ENCODE measurements at regions not wholly inside any gene's neighbourhood (a gene's known extent, or its start where the extent isn't known, plus 50 kb on each side); places are given as distances from the start of the nearest gene placed in this dataset.

DNA sequence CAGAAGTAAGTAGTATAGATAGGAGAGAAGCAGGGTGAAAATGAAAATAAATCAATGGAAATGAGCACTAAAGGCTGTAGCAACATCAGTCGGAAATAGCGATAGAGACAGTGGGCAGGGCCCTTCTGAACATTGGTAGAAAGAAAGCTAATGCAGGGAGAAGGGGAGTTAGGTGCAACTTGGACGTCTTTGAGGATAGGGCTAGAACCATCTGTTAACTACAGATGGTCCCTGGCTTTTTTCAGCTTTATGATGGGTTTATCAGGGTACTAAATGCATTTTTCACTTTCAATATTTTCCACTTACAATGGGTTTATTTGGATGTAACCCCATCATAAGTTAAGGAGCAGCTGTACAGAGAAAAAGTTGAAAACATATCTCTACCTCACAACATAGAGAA lies 72.8 kb upstream of the CNR1 start:
- H3K27ac ChIP-seq: no peak overlapping the region
- no peak for ATAC-seq (ENCODE audit: low FRiP score in 2 of 2)
- no peak for DNase-seq
- no peaks in the 10 kb centered on the region for H3K4me1 ChIP-seq
- no peak overlapping the region for H3K4me3 ChIP-seq
- TF ChIP-seq POLR2A (IDR thresholded peaks at IDR 0.05) (no peak), CTCF (IDR thresholded peaks at IDR 0.05) (no peak), EP300 (IDR thresholded peaks at IDR 0.05) (no peak), POLR2AphosphoS5 (IDR thresholded peaks at IDR 0.05) (no peak)
- no peaks in the 10 kb centered on the region for H3K9me3 ChIP-seq
- H3K36me3 ChIP-seq: no peaks in the 10 kb centered on the region
- 81 to 88% methylated on average over 3 of the region's 3 CpGs for WGBS, 2 donors
- no peaks in the 10 kb centered on the region for H3K27me3 ChIP-seq

GRCh38 chr6:88238065-88238464 lies 71.9 kb upstream of the CNR1 start:
- Histone ChIP-seq H3K27me3 (no peaks in the 10 kb centered on the region), H3K4me1 (no peaks in the 10 kb centered on the region), H3K27ac (no peak overlapping the region), H3K4me3 (no peak overlapping the region), H3K9me3 (no peaks in the 10 kb centered on the region), H3K36me3 (no peaks in the 10 kb centered on the region)
- peak in 3 of 6 experiments; percentile 37 to 58 (median 51) for TF ChIP-seq CTCF (IDR thresholded peaks at IDR 0.05)
- no peak for TF ChIP-seq EP300 (IDR thresholded peaks at IDR 0.05)
- 25 to 33% methylated on average over 1 of the region's 1 CpG for WGBS, 2 donors
- DNase-seq (peak in 1 of 2 donors; percentile 34), ATAC-seq (ENCODE audit: low FRiP score in 2 of 2) (peak; percentile 15 to 51)

DNA sequence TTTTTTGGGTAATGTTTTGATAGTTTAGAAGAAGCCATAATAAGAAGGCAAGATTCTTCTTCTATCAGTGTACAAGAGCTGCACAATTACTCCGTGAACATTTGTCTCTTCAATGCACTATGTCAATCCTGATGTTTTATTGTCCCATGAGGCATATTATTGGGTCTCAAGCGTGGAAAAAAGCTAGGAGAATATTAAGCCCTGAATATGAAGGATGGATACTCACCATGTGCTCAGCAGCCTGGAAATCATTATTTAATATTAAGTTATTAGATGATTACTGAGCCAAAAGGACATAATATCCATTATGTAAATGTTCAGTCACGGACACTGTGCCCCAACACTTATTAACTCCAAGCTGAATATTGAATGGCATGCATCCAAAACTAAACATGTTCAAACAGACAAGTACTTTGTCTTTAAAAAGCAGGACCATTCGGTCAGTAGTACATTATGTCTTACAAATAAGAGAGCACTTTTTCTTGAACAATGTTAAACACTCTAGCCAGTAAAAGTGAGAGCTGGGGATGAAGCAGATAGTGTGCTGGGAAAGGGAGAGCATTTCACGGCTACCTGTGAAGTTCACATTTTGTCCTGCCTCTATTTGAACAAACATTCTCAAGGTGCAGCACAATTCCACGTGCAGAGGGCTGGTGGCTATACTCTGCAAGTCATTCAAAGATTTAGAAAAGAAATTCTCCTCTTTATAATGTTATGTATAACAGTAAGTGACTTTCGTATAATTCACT lies 70.6 kb upstream of the CNR1 start:
- peaks cover 0 to 2% (median 0%) of the 10 kb centered on the region in 4 donors for H3K9me3 ChIP-seq
- ATAC-seq (ENCODE audit: low FRiP score in 2 of 2) (no peak), DNase-seq (no peak)
- no peaks in the 10 kb centered on the region for H3K4me1 ChIP-seq
- TF ChIP-seq CTCF (IDR thresholded peaks at IDR 0.05) (no peak), EP300 (IDR thresholded peaks at IDR 0.05) (no peak), POLR2A (IDR thresholded peaks at IDR 0.05) (no peak), POLR2AphosphoS5 (IDR thresholded peaks at IDR 0.05) (no peak)
- no peak overlapping the region for H3K27ac ChIP-seq
- 64 to 65% methylated on average over 7 of the region's 7 CpGs for WGBS, 2 donors
- no peak overlapping the region for H3K4me3 ChIP-seq
- no peaks in the 10 kb centered on the region for H3K36me3 ChIP-seq
- H3K27me3 ChIP-seq: no peaks in the 10 kb centered on the region

GRCh38 chr6:88232753-88233152 lies 66.6 kb upstream of the CNR1 start:
- ATAC-seq (ENCODE audit: low FRiP score in 2 of 2): no peak
- no peak overlapping the region for H3K4me3 ChIP-seq
- no peak overlapping the region for H3K27ac ChIP-seq
- H3K36me3 ChIP-seq: no peaks in the 10 kb centered on the region
- 71 to 73% methylated on average over 1 of the region's 1 CpG for WGBS, 2 donors
- peaks cover 0 to 19% (median 1%) of the 10 kb centered on the region in 4 donors for H3K9me3 ChIP-seq
- no peak for DNase-seq
- H3K27me3 ChIP-seq: no peaks in the 10 kb centered on the region
- no peak for TF ChIP-seq POLR2A (IDR thresholded peaks at IDR 0.05)
- H3K4me1 ChIP-seq: no peaks in the 10 kb centered on the region

- Histone ChIP-seq H3K27me3 (no peaks in the 10 kb centered on the region), H3K4me3 (no peak overlapping the region), H3K27ac (no peak overlapping the region), H3K9me3 (no peaks in the 10 kb centered on the region), H3K4me1 (no peaks in the 10 kb centered on the region), H3K36me3 (no peaks in the 10 kb centered on the region)
- 85 to 90% methylated on average over 1 of the region's 1 CpG for WGBS, 2 donors
- TF ChIP-seq POLR2AphosphoS5 (IDR thresholded peaks at IDR 0.05) (no peak), POLR2A (IDR thresholded peaks at IDR 0.05) (no peak)
- no peak for DNase-seq
- no peak for ATAC-seq (ENCODE audit: low FRiP score in 2 of 2)
Measured at GRCh38 chr6:88223298-88223697, 57.2 kb upstream of the CNR1 start.

DNA sequence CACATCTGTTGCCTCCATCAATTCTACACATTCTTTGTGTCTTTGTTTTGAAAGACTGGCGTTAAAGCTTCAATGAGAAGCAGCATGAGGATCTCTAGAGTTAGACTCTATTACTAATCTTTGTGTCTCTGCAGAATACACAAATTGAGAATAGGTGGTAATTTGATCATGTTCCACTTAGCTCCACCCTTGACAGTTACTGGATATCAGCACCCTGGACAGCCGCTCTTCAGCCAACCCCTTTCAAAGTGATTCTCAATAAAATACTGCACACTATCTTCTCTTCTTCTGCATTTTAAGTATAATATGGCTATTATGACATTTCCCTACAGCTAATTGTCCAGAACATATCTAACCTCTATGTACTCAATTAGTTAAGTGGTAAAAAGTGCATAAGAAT lies 54.3 kb upstream of the CNR1 start:
- ATAC-seq (ENCODE audit: low FRiP score in 2 of 2) (no peak), DNase-seq (no peak)
- H3K4me3 ChIP-seq: no peak overlapping the region
- no peaks in the 10 kb centered on the region for H3K36me3 ChIP-seq
- no peaks in the 10 kb centered on the region for H3K4me1 ChIP-seq
- WGBS, 2 donors: 62 to 71% methylated on average over 2 of the region's 2 CpGs
- H3K9me3 ChIP-seq: no peaks in the 10 kb centered on the region
- no peak overlapping the region for H3K27ac ChIP-seq
- TF ChIP-seq POLR2AphosphoS5 (IDR thresholded peaks at IDR 0.05) (no peak), CTCF (IDR thresholded peaks at IDR 0.05) (no peak), POLR2A (IDR thresholded peaks at IDR 0.05) (no peak)
- H3K27me3 ChIP-seq: no peaks in the 10 kb centered on the region

Measured in upper lobe of left lung (tissue), 6 donors.